ENCODE measurements at regions not wholly inside any gene's neighbourhood (a gene's known extent, or its start where the extent isn't known, plus 50 kb on each side); places are given as distances from the start of the nearest gene placed in this dataset.

GRCh38 chr12:89951050-89951693 is 242.5 kb upstream of the ATP2B1 start:
- Histone ChIP-seq H3K4me1 (peaks cover 10 to 46% (median 15%) of the 10 kb centered on the region in 3 donors), H3K27ac (no peak overlapping the region), H3K4me3 (no peak overlapping the region), H3K9me3 (no peaks in the 10 kb centered on the region), H3K36me3 (no peaks in the 10 kb centered on the region), H3K27me3 (no peaks in the 10 kb centered on the region)
- WGBS, 2 donors (ENCODE audit: low coverage in 1 of 2): 69% methylated on average over 2 of the region's 2 CpGs; no CpG with 5 or more reads in 1 of the 2 donors
- ATAC-seq: no peak
- TF ChIP-seq POLR2AphosphoS5 (IDR thresholded peaks at IDR 0.05) (no peak), EP300 (IDR thresholded peaks at IDR 0.05) (no peak), POLR2A (IDR thresholded peaks at IDR 0.05) (no peak)
- TF ChIP-seq, protein P1, sequence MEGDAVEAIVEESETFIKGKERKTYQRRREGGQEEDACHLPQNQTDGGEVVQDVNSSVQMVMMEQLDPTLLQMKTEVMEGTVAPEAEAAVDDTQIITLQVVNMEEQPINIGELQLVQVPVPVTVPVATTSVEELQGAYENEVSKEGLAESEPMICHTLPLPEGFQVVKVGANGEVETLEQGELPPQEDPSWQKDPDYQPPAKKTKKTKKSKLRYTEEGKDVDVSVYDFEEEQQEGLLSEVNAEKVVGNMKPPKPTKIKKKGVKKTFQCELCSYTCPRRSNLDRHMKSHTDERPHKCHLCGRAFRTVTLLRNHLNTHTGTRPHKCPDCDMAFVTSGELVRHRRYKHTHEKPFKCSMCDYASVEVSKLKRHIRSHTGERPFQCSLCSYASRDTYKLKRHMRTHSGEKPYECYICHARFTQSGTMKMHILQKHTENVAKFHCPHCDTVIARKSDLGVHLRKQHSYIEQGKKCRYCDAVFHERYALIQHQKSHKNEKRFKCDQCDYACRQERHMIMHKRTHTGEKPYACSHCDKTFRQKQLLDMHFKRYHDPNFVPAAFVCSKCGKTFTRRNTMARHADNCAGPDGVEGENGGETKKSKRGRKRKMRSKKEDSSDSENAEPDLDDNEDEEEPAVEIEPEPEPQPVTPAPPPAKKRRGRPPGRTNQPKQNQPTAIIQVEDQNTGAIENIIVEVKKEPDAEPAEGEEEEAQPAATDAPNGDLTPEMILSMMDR (IDR thresholded peaks at IDR 0.05): no peak

- Histone ChIP-seq H3K27ac (peak overlapping the region; percentile 23 to 66 (median 46)), H3K9me3 (no peaks in the 10 kb centered on the region), H3K36me3 (no peaks in the 10 kb centered on the region), H3K4me1 (peaks cover 10 to 46% (median 15%) of the 10 kb centered on the region in 3 donors), H3K4me3 (no peak overlapping the region), H3K27me3 (no peaks in the 10 kb centered on the region)
- 0 to 7% methylated on average over 1 of the region's 1 CpG for WGBS, 2 donors (ENCODE audit: low coverage in 1 of 2)
- ATAC-seq: no peak
- TF ChIP-seq POLR2AphosphoS5 (IDR thresholded peaks at IDR 0.05) (no peak), POLR2A (IDR thresholded peaks at IDR 0.05) (no peak), EP300 (IDR thresholded peaks at IDR 0.05) (no peak)
- TF ChIP-seq, protein P1 (IDR thresholded peaks at IDR 0.05): no peak
Observed at GRCh38 chr12:89950421-89950820, 241.8 kb upstream of the ATP2B1 start.

DNA sequence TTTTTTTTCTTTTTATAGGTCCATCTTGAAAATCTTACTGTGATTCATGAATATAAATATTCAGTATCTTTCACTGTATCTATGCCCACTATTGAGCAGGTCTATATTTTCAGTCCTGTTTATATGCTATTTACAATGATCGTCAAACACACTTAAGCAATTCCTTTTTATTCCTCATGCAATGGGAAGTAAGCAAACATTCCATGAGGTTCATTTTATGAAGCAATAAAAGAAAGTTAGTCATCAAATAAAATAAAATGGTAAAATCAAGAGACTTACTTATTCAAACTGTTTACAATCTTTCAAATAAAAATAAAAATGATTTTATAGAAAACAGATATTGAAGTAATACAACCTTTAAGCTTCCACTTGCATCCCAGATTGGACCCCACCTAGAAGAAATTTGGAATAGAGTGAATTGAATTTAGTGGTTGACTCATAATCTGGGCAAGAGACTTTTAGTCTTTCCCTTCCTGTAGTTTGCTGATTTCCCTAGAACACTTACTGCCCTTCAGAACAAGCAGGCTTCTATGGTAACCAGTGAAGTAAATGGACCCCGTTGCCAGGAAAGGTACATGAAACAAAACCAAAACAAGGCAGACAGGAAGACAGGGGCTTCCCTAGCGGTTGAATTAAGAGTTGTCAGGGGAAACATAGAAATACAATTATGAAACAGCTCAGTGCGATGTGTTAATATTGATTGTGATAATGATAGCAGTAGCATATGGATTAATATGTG is 241.0 kb upstream of the ATP2B1 start:
- Histone ChIP-seq H3K27me3 (no peaks in the 10 kb centered on the region), H3K4me3 (no peak overlapping the region), H3K36me3 (no peaks in the 10 kb centered on the region), H3K9me3 (no peaks in the 10 kb centered on the region), H3K4me1 (peaks cover 10 to 46% (median 15%) of the 10 kb centered on the region in 3 donors), H3K27ac (peak overlapping the region in 3 of 4 donors; percentile 46 to 66 (median 47))
- peak; percentile 74 for ATAC-seq
- TF ChIP-seq POLR2A (IDR thresholded peaks at IDR 0.05) (no peak), POLR2AphosphoS5 (IDR thresholded peaks at IDR 0.05) (no peak)
- TF ChIP-seq, protein P1 (IDR thresholded peaks at IDR 0.05): peak in 3 of 4 experiments; percentile 13 to 26 (median 25)
- WGBS, 2 donors (ENCODE audit: low coverage in 1 of 2): 31 to 37% methylated on average over 4 of the region's 4 CpGs

DNA sequence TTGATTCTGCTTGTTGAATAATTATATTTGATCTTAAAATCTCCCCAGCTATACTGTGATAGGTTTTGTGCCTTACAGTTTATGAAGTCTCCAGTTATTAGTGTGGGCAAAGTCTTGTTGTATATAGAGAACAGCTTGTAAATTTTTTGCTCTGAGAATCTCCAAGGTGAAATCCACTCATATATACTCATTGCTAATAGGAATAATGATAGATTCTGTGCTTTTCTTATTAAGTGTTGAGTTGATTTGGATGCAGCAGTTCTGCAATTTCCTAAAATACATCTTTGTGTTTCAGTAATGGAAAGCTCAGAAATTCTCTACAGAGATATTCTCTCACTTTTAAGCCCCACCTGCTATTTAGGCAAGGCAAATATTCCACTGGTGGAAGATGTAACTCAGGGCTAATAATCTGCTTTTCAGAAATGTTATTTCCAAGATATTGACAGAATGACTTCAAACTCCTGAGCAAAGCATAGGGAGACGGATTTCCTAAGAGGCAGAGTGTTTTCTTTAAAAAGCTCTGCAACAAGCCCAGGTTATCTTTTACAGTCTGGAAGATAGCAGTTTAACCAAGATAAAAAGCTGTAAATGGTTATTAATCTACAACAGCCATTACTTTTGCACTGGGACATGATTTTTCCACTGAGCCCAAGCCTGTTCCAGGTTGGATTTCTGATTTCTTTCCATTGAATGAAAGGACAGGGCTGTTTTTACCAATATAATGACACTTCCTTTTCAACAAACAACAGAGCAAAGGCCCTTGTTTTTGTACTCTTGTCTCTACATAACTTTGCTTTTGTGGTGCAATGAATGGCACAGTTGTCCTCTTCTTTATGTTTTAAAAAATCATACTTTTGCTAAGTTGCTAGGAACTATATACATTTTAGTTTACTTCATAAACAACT is 239.9 kb upstream of the ATP2B1 start:
- H3K36me3 ChIP-seq: no peaks in the 10 kb centered on the region
- peak overlapping the region; percentile 26 to 59 (median 50) for H3K27ac ChIP-seq
- peaks cover 10 to 51% (median 15%) of the 10 kb centered on the region in 3 donors for H3K4me1 ChIP-seq
- 44 to 75% methylated on average over 1 of the region's 1 CpG for WGBS, 2 donors (ENCODE audit: low coverage in 1 of 2)
- no peak overlapping the region for H3K4me3 ChIP-seq
- ATAC-seq: peak; percentile 5
- TF ChIP-seq, protein P1 (IDR thresholded peaks at IDR 0.05): no peak
- TF ChIP-seq EP300 (IDR thresholded peaks at IDR 0.05) (no peak), POLR2A (IDR thresholded peaks at IDR 0.05) (no peak), POLR2AphosphoS5 (IDR thresholded peaks at IDR 0.05) (no peak)
- no peaks in the 10 kb centered on the region for H3K27me3 ChIP-seq
- H3K9me3 ChIP-seq: no peaks in the 10 kb centered on the region

All from gastroesophageal sphincter (tissue), 4 donors.